ENCODE measurements at regions not wholly inside any gene's neighbourhood (a gene's known extent, or its start where the extent isn't known, plus 50 kb on each side); places are given as distances from the start of the nearest gene placed in this dataset.

DNA sequence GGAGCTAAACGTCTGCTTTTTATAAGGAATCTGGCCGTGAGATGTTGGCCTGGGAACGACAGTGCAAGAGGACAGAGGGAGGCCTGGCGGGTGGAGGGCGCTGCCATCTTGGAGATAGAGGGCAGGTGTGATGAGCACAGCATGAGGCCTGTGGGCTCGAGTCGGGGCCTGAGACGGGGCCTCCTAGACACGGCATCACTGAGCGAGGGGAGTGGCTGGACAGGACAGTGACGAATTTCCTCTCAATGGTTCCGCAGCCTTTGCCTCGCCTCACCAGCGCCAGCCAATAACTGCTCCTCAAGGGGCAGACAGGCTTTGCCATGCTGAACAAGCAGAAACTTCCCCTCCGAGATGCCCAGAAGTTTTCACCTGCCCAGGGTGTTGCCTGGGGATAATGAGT lies 376.7 kb downstream of the THBS2 start (continued):
- TF ChIP-seq TEAD4 (IDR thresholded peaks at IDR 0.05; ENCODE audit: borderline replicate concordance, insufficient read depth) (no peak), YY1 (IDR thresholded peaks at IDR 0.05; ENCODE audit: low read depth) (no peak)

- Histone ChIP-seq H3K27me3 (ENCODE audit: insufficient read depth) (no peaks in the 10 kb centered on the region), H3K4me1 (ENCODE audit: control insufficient read depth in 1 of 2, insufficient read depth in 2 of 2, low read depth in 1 of 2, low read length in 1 of 2) (peaks cover 0 to 9% of the 10 kb centered on the region in 2 experiments; a peak in 1 of 4 replicates), H3K4me3 (ENCODE audit: low read depth in 2 of 2, low read length in 1 of 2) (no peak overlapping the region), H4K20me1 (ENCODE audit: insufficient read depth) (no peaks in the 10 kb centered on the region), H3K9me2 (no peaks in the 10 kb centered on the region), H3K9ac (no peak overlapping the region), H3K36me3 (replicated peaks in 1 of 2; ENCODE audit: control insufficient read depth in 1 of 2, insufficient read depth in 2 of 2, low read length in 1 of 2) (no peaks in the 10 kb centered on the region), H3K79me2 (ENCODE audit: insufficient read depth) (no peaks in the 10 kb centered on the region), H2AFZ (ENCODE audit: low read depth) (no peak overlapping the region), H3F3A (replicated peaks; ENCODE audit: insufficient read depth) (no peaks in the 10 kb centered on the region), H3K9me3 (no peaks in the 10 kb centered on the region), H3K4me2 (no peak overlapping the region), H3K27ac (ENCODE audit: low read depth in 2 of 2, low read length in 1 of 2) (no peak overlapping the region)
- no peak for TF ChIP-seq NFIC (IDR thresholded peaks at IDR 0.05; ENCODE audit: borderline replicate concordance)
- no peak for TF ChIP-seq USF1 (IDR thresholded peaks at IDR 0.05; ENCODE audit: borderline replicate concordance, low read depth)
- DNase-seq = no peak
- CTCF ChIA-PET = interaction anchor here (1.0 to 1.9 kb wide), 3 partner anchors 11 to 508 kb away, joined by 3 to 5 read pairs (median 3); no protein-coding TSS in a partner anchor
- POLR2A ChIA-PET = no interaction called here
- 72% methylated on average over 19 of the region's 26 CpGs for WGBS (ENCODE audit: low lambda C conversion rate)
These were observed 377.7 kb downstream of the THBS2 start for GRCh38 chr6:168875811-168876576.

- ChIA-PET POLR2A (no interaction called here), CTCF (no interaction called here)
- no peaks in the 10 kb centered on the region for H3K9me2 ChIP-seq
- TF ChIP-seq, protein P1, sequence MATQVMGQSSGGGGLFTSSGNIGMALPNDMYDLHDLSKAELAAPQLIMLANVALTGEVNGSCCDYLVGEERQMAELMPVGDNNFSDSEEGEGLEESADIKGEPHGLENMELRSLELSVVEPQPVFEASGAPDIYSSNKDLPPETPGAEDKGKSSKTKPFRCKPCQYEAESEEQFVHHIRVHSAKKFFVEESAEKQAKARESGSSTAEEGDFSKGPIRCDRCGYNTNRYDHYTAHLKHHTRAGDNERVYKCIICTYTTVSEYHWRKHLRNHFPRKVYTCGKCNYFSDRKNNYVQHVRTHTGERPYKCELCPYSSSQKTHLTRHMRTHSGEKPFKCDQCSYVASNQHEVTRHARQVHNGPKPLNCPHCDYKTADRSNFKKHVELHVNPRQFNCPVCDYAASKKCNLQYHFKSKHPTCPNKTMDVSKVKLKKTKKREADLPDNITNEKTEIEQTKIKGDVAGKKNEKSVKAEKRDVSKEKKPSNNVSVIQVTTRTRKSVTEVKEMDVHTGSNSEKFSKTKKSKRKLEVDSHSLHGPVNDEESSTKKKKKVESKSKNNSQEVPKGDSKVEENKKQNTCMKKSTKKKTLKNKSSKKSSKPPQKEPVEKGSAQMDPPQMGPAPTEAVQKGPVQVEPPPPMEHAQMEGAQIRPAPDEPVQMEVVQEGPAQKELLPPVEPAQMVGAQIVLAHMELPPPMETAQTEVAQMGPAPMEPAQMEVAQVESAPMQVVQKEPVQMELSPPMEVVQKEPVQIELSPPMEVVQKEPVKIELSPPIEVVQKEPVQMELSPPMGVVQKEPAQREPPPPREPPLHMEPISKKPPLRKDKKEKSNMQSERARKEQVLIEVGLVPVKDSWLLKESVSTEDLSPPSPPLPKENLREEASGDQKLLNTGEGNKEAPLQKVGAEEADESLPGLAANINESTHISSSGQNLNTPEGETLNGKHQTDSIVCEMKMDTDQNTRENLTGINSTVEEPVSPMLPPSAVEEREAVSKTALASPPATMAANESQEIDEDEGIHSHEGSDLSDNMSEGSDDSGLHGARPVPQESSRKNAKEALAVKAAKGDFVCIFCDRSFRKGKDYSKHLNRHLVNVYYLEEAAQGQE (IDR thresholded peaks at IDR 0.05; ENCODE audit: low read depth, low read length) = no peak
- TF ChIP-seq EZH2phosphoT487 (IDR thresholded peaks at IDR 0.05; ENCODE audit: borderline replicate concordance, low read depth) = no peak
- TF ChIP-seq FOXJ3 (CRISPR knock-in tag; IDR thresholded peaks at IDR 0.05) = no peak
- TF ChIP-seq MEF2A (IDR thresholded peaks at IDR 0.05; ENCODE audit: borderline replicate concordance, low read depth) = no peak
- no peak for TF ChIP-seq TEAD4 (IDR thresholded peaks at IDR 0.05; ENCODE audit: borderline replicate concordance, insufficient read depth)
- no peak for TF ChIP-seq TCF12 (IDR thresholded peaks at IDR 0.05)
- TF ChIP-seq SMC3 (IDR thresholded peaks at IDR 0.05; ENCODE audit: low read depth, low read length) = no peak
- no peak for TF ChIP-seq RFX5 (IDR thresholded peaks at IDR 0.05; ENCODE audit: low read length)
- TF ChIP-seq, protein P2, sequence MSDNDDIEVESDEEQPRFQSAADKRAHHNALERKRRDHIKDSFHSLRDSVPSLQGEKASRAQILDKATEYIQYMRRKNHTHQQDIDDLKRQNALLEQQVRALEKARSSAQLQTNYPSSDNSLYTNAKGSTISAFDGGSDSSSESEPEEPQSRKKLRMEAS (IDR thresholded peaks at IDR 0.05; ENCODE audit: low read depth) = no peak
- TF ChIP-seq RCOR1 (IDR thresholded peaks at IDR 0.05; ENCODE audit: low read length) = no peak
- TF ChIP-seq, protein P3, sequence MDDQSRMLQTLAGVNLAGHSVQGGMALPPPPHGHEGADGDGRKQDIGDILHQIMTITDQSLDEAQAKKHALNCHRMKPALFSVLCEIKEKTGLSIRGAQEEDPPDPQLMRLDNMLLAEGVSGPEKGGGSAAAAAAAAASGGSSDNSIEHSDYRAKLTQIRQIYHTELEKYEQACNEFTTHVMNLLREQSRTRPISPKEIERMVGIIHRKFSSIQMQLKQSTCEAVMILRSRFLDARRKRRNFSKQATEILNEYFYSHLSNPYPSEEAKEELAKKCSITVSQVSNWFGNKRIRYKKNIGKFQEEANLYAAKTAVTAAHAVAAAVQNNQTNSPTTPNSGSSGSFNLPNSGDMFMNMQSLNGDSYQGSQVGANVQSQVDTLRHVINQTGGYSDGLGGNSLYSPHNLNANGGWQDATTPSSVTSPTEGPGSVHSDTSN (IDR thresholded peaks at IDR 0.05) = no peak
- no peaks in the 10 kb centered on the region for H3K79me2 ChIP-seq (ENCODE audit: insufficient read depth)
- no peaks in the 10 kb centered on the region for H4K20me1 ChIP-seq (ENCODE audit: insufficient read depth)
- WGBS (ENCODE audit: low lambda C conversion rate) = 48% methylated on average over 10 of the region's 10 CpGs
- H3F3A ChIP-seq (replicated peaks; ENCODE audit: insufficient read depth) = no peaks in the 10 kb centered on the region
- no peaks in the 10 kb centered on the region for H3K9me3 ChIP-seq
- DNase-seq = no peak
- H3K27ac ChIP-seq (ENCODE audit: low read depth in 2 of 2, low read length in 1 of 2) = no peak overlapping the region
- no peak overlapping the region for H3K4me3 ChIP-seq (ENCODE audit: low read depth in 2 of 2, low read length in 1 of 2)
- H3K4me1 ChIP-seq (ENCODE audit: control insufficient read depth in 1 of 2, insufficient read depth in 2 of 2, low read depth in 1 of 2, low read length in 1 of 2) = peaks cover 0 to 9% of the 10 kb centered on the region in 2 experiments; a peak in 1 of 4 replicates
- no peaks in the 10 kb centered on the region for H3K36me3 ChIP-seq (replicated peaks in 1 of 2; ENCODE audit: control insufficient read depth in 1 of 2, insufficient read depth in 2 of 2, low read length in 1 of 2)
- no peak overlapping the region for H2AFZ ChIP-seq (ENCODE audit: low read depth)
- no peak overlapping the region for H3K4me2 ChIP-seq
- no peak overlapping the region for H3K9ac ChIP-seq
- H3K27me3 ChIP-seq (ENCODE audit: insufficient read depth) = no peaks in the 10 kb centered on the region
These were observed 379.0 kb downstream of the THBS2 start for GRCh38 chr6:168874637-168875036.
